ENCODE measurements at regions not wholly inside any gene's neighbourhood (a gene's known extent, or its start where the extent isn't known, plus 50 kb on each side); places are given as distances from the start of the nearest gene placed in this dataset.

GRCh38 chr4:54879576-54879975 is 221.8 kb downstream of the KIT start:
- TF ChIP-seq CTCF (IDR thresholded peaks at IDR 0.05; ENCODE audit: low read length) = no peak
- TF ChIP-seq EZH2phosphoT487 (IDR thresholded peaks at IDR 0.05; ENCODE audit: low read length) = no peak
- no peak for TF ChIP-seq EZH2 (optimal IDR thresholded peaks at IDR 0.05; ENCODE audit: low read depth, low read length)

All from MM.1S (cell line).